SKM-1 treated with dmso at 0.1 percent for 144 hours (cell line): ENCODE measurements at regions not wholly inside any gene's neighbourhood (a gene's known extent, or its start where the extent isn't known, plus 50 kb on each side); places are given as distances from the start of the nearest gene placed in this dataset.
A peak's percentile ranks its signal among the peaks of the same experiment; 100 is the strongest.
"Not testable (repeated sequence)": the region's sequence is repeated elsewhere in the genome, so short reads cannot be mapped to it uniquely, and the experiment has no call there.

Experiments used
- DNase-seq: peaks from one replicate; lab custom pipeline; 2025; ENCODE audit not compliant: unreplicated experiment; lab: John Stamatoyannopoulos, UW

DNA sequence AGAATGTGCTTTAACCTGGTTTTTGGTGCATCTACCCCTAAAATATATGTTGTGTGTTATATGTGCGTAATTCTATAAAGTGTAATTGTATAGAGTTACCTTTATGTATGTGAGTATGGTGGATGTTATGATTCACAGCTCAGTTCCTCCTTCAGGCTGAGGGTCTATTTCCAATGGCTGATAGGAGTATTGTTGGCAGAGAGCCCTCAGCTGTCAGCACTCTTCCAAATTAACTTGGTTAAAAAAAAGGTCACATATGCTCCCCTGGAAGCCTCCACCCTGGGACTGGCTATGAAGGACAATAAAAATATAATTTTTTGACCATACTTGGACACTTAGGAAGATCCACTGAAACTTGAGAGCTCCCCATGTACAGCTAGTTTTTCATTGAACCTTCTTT, 250.4 kb upstream of the CDH12 start:
- no peak for DNase-seq

DNA sequence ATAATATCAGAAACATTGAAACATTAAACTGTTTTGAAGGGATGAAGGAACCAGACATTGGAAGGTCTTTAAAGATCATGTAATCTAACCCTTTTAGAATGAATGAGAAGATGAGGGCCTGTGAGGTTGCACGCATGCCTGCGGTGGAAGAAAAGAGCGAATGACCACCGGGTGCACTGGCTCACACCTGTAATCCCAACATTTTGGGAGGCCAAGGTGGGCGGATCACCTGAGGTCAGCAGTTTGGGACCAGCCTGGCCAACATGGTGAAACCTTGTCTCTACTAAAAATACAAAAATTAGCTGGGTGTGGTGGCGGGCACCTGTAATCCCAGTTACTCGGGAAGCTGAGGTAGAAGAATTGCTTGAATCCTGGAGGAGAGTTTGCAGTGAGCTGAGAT, 242.3 kb upstream of the CDH12 start:
- not testable (repeated sequence) for DNase-seq

DNA sequence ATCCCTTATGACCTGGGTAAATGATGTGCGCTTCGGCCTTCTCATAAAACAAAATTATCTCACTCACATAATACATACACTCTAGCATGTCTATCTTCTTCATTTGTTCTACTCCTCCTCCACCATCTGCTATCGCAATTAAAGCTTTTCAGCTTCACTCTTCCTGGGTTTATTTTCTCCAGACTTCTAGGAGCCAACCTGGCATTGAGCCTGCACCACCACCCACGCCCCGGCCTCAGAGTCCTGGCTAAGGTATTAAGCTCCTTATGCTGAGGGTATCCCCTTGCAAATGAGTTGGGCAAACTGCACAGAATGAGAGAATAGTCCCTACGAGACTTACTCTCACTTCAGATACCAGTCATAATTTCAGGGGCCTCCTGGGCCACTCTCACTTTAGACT, 236.1 kb upstream of the CDH12 start:
- no peak for DNase-seq

DNA sequence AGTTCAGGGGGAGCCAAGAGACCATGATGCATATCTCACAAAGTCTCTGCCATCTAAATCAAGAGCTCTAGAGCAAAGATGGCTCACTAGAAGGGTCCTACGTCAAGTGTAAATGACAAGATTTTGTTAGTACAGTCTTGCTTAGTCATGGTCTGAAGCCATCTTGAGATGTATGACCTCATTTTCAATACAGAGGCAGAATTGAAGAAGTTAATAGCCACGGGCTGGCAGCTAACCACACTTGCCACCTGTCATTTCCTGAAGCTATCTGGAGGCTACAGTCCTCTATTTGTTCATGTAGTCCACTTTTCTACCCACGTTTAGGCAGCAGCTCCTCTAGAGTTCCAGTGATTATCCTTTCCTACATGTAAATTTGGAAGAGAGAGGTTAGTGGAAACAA, 231.7 kb upstream of the CDH12 start:
- peak; percentile 1 for DNase-seq

DNA sequence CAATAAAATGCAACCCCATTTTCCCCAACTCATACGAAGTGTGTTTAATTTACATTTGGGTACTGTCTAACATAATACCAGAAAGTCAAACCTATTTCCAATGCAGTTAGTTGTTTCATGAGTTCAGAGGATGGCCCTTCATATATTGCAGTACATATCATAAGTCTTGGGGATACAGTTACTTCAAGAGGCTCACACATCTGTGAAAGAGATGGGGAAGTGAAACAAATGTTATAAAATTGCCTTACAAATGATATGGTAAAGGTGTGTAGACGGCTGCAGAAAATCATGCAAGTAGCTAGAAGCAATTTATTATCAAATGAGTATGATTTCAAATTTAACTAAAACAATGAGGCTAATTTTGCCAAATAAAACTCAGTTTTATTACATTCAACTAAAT, 219.0 kb upstream of the CDH12 start:
- DNase-seq, result no peak

DNA sequence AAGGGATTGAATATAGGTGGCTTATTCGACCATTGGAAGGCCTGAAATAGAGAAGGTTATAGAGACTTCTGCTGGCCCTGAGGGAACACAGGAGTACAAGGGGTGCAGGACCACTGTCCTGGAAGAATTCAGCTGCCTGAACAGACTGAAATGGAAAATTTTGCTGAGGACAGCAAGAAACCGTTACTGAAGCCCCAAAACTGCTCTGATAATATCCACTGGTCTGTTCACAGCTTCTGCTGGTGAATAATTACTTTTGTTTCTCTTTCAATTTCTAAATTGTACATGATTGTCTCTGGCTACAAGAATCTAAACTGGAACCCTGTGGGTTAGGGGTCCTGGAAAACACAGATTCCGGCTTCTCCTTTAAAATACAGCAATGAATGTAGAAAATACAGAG, 218.5 kb upstream of the CDH12 start:
- no peak for DNase-seq

DNA sequence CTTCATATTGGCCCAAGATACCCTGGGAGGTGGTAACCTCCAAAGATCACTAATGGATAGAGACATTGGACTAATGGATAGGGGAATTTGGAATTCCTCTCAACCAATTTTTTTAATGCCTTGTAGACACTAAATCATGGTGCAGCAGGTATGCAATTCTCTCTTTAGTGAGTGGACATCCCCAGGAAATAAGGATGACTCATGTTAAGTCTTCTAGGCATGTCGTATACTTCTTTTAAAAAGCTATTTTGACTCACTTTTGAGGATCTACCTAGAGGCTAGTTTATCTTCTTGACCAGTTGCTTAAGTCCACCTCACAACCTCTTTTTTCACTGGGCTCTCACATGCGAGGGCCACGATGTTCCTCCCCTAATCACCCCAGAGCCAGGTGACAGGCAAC, 211.6 kb upstream of the CDH12 start:
- no peak for DNase-seq

DNA sequence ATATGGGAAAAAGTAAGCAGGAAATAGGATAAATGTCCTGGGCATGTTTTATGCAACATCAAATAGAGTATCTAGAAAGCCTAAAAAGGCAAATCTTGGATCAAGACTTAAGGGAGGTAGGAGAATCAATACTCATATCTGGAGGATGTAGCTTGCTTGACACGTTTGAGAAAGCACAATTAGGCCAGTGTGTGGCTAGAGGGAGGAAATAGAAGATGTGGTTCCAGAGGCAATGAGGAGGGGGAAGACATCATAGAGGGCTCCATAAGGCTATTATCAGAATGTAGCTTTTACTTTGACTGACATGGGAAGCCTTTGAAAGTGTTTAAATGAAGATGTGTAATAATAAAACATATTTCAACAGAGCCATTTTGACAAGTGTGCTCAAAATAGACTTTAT, 200.7 kb upstream of the CDH12 start:
- no peak for DNase-seq

DNA sequence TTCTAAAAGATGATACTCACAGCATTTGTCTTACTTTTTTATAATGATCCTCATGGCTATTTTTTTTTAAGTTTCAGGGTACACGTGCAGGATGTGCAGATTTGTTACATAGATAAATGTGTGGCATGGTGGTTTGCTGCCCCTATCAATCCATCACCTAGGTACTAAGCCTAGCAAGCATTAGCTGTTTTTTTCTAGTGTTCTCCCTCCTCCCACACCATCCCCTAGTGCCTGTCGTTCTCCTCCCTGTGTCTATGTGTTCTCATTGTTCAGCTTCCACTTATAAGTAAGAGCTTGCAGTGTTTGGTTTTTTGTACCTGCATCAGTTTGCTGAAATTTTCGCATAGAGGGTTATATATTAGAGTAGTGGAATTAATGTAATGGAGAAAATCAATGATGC, 189.1 kb upstream of the CDH12 start:
- no peak for DNase-seq

DNA sequence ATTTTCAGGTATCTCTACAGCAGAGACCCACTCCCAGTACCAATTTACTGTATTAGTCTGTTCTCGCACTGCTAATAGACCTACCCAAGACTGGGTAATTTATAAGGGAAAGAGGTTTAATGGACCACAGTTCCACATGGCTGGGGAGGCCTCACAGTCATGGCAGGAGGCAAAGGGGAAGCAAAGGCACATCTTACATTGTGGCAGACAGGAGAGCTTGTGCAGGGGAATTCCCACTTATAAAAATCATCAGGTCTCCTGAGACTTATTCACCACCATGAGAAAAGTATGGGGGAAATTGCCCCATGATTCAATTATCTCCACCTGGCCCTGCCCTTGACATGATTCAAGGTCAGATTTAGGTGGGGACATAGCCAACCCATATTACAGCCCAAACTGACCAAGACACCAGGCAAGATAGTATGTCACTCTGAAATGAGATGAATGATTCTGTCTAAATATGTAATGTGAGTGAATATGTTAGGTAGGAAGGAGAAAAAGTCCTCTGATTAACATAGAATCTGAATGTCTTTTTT, 182.5 kb upstream of the CDH12 start:
- DNase-seq, result no peak

DNA sequence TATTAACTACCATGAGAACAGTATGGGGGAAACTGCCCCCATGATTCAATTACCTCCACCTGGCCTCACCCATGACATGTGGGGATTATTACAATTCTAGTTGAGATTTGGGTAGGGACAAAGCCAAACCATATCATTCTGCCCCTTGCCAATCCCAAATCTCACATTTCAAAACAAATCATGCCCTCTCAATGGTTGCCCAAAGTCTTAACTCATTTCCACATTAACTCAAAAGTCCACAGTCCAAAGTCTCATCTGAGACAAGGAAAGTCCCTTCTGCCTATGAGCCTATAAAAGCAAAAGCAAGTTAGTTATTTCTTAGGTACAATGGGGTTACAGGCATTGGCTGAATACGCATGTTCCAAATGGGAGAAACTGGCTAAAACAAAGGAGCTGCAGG, 180.7 kb upstream of the CDH12 start:
- DNase-seq, result no peak

DNA sequence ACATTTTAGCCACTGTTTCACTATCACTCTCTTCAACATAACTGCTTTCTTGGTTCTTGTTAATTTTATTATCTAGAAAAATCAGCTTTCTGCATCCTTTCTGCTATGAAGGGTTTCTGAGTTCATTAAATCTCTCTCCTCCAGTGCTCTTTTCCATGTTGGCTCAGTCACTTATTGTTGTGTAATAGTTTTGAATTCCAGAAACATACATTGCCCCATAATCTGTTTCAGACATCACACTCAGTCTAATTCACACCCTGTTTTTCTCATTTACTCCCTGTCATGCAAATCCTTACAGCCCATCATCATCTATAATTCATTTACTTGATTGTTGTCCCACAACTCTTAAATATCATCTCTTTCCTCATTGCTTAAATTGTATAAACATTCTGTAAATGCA, 176.1 kb upstream of the CDH12 start:
- no peak for DNase-seq

DNA sequence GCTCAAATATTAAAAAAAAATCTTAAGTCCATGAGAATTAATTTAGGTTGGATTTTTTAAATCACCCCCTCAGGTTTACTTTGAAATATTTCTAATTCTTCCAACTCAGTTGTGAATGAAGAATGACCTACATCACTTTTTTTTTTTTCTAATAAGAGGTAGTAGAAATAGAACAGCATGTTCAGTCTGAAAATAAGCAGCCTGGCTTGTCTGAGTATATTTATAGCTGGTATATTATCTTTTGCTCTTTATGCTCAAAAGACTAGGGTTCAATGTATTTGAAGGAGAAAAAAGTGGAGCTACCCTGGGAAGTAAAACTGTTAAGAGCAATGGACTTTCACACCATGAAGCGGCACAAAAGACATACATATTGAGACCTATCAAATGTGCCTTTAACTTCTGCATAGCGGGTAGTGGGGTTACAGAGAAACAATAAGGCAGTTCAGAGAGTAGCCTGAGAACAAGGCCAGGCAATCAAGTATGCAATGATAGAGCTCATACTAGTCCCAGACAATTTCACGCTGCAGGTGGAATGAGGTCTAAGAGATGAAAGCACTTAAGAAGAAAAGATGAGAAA, 175.4 kb upstream of the CDH12 start:
- no peak for DNase-seq

DNA sequence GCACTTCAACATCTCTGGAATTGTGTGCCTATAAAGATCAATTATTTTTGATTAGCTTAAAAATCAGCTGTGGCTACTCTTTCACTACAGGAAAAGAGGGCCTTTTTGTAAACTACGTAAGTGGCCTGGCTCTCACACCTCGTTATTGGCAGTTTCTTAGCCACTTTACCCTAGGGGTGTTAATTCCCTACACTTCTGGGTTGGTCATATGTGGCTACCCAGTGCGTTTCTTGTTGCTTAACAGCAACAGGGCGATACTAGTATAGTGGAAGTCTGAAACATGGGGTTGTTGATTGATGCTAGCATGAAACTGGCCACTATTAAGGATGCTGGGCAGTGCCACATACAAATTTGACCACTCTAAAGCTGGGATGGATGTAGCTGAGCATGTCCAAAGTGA, 174.7 kb upstream of the CDH12 start:
- no peak for DNase-seq

DNA sequence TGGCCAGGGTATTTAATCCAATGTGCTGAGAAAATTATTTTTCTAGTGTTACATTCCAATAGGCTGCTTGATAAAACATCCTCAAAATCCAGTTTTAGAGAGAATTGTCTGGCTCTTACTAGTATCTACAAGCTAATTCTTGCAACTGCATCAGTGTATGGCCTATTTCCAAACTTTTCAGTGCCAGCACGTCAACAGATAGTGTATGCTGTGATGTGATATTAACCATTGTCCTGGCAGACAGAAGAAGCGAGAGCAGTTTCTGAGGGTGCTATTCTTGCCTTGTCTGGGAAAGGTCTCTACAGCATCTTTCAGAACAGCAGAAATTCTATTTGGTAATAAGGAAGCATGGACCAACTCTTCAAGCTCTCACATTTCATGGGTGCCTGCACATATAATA, 174.2 kb upstream of the CDH12 start:
- DNase-seq, result no peak

DNA sequence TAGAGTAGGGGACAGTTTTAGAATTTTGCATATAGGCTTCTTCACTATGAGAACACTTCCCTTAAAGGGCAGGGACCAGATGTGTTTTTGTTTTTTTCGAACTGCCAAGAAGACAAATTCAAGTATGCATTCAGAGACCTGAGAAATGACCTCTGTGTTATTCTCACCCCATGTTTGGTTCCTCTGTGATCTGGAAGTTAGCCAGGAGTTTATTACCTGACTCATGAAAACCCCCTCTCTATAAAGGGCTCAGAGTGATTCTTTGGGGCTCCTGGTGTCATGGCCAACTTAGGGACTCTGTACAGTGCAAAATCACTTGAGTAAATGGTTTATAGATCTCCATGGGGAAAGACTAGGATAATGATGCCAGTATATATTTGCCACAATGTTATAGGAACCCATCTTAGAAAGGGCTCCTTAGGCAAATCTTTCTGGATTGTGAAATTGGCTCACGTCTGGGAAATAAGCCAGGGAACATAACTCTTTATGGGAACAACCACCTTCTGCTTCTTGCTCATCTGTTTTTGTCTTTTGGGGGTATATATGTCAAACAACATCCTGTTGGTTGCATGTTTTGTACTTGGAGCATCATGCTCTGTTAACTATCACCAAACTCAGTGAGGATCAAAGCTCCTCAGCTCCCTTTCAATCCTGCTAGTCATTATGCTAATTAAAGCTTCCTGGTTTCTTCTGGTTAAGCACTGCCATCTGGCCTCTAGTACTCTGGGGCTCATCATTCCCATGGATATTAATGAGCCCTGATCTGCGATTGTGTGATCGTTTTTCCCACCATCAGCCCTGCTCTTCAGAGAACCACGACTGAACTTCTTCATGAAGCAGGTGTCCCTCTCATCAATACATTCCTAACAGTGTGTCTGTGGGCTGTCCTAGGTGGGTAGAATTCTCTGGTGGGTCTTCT, 173.4 kb upstream of the CDH12 start:
- DNase-seq, result no peak

DNA sequence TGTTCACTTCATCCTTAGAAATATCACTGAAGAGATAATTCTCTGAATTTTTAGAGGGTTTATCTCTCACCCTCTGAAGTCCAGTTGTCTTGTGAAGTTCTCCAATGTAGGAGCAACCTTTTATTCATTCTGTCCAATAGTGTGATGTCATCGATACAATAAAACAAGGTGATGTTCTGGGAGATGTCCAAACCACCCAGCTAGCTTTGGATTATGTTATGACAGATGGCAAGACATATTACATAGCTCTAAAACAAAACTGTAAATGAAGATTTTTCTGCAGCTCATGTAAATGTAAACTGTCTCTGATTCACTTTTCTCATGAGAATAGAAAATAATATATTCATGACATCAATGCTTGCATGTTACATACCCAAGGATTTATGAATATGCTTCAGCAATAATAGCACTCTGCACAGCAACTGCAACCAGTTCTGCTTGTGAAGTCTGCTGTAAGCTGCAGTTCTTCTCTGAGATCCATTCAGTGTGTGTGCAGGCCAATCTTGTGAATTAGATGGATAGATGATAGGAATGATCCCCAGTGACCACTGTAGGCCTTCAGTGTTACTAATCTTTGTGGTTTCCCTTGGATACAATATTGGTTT, 172.6 kb upstream of the CDH12 start:
- DNase-seq, result no peak

DNA sequence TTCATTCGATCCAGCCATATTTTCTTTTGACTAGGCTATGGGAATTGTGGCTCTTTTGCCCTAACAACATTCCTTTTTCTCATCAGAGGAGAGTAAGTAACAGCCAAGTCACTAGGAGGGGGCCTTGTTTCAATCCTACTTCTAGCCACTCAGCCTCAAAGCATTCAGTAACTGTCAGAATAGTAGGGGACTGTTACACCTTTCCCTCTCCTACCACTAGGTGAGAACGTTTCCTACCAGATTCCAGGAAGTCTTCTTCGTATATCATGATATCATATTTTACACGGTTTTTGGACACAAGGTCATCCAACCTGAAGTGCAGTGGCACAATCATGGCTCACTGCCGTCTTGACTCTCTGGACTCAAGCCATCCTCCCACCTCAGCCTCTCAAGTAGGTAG, 171.3 kb upstream of the CDH12 start:
- DNase-seq, result no peak

DNA sequence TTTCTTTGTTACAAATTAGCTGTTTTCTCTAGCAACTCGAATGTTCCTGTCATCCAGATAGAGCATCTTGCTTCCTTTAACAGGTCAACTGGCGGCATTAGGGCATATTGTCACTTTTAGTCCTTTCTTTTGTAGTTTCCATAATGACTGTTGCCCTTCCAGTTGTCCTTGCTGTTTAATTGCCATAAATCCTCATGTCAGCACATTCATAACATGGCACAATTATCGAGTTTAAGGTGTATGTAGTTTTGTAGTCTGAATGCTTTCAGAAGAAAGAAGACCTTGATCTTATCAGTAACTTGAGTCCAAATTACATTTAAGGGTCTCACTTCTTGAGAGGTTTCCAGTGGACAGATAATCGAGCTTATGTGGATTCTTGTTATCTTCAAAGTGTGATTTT, 161.7 kb upstream of the CDH12 start:
- no peak for DNase-seq

DNA sequence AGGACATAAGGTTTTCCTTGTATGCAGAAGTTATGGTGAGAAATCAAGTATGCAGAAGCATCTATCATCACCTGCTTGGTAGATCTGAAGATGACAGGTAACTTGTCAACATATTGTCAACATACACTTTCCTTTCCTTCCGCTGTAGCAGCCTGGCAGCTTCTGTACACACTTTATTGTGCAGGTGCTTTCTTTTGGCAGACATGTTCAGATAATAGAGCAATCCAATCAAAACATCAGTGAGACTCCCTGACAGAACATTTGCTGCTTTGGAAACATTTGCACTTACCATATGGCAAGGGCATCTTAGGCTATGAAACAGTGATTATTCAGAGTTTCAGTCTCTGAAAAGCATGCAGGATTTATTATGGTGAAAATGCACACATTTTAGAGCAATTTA, 161.1 kb upstream of the CDH12 start:
- DNase-seq, result no peak

DNA sequence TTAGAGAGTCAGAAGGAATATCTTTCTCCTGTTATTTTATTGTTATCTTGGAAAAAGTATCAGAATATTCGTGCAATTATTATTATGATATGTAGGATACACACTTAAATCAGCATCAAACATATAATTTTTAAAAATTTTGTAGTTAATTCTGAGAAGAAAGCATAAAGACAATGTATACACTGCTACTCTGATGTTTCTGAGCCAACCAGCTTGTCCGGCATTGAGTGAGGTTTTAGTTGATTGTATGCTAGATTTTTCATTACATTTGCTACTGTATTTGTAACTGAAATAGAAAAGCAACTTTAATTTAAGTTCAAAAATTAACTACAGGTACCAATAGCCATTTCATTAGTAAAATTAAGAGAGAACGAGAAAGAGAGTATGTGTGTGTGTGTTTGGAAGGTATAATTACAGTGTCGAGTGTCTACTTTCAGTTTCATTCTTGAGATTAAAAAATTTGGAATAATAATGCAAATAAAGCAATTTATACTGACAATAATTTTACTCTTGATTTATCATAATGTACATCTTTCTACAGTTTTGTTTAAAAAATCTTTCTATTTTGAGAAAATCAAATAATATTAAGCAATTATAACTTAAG, 160.4 kb upstream of the CDH12 start:
- no peak for DNase-seq

DNA sequence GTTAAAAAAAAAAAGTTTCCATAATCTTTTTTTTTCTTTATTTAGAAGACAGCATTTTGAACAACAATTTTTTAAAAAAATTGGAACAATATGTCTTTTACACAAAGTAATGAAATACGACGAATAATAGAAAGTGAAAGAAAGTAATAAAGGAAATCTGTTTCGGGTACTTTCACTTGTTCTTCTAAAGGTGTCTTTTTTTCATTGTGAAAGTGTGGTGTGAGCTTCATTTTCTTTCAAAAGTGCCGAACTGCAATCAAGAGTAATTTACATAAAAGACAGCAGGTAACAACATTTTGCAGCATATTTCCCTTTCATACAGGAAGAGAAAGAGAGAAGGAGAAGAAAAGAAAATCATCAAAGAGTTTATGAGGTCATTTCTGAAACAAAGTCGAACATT, 159.7 kb upstream of the CDH12 start:
- DNase-seq, result no peak
